GM19035 (cell line): ENCODE measurements at regions not wholly inside any gene's neighbourhood (a gene's known extent, or its start where the extent isn't known, plus 50 kb on each side); places are given as distances from the start of the nearest gene placed in this dataset.
A peak's percentile ranks its signal among the peaks of the same experiment; 100 is the strongest.
"Not testable (repeated sequence)": the region's sequence is repeated elsewhere in the genome, so short reads cannot be mapped to it uniquely, and the experiment has no call there.

Experiments used
- ATAC-seq: cut with Tn5 transposase; IDR thresholded peaks from one replicate; pipeline ENCODE4 v1.9.1; 2021; ENCODE audit not compliant: unreplicated experiment

DNA sequence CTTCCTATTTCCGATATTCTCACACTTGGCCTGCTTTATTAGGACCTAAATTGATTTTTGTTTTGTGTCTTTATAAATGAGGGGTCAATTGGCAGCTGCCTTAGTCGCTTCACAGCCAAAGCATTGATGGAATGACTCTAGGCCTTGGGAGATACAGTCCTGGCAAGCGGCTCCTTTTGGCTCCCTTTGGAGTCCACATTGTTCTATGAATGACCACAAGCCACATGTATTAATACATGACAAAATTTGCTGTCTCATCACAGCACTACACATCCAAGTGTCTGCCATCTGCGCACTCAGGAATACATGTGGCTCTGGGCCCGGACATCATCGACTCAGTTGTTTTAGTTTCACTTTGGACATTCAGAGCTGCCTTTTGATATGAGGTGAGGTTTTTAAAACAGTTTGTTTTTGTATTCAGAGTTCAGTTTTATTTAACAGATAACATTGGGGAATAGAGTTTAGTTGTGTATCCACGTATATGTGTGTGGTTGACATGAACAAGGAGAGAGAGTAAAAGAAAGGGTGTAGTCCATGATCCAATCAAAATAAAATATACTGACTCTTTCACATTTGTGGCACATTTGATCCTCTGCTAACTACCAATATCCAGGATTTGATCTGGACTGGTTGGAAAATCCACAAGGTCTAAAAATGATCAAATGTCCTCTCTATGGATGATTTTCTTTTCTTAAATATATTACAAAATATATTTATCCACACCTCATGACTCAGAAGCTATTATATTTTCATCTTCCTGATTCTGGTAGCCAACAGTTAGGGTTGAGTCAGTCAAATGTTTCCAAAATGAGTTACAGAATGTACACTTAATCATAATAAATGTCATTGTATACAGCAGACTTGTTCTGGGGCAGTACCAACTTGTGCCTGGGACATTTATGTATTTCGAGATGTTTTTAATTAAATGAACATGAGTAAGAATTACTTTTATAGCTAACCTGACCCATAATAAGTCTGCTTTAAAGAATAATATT lies 114.0 kb upstream of the MTAP start:
- ATAC-seq: no peak

DNA sequence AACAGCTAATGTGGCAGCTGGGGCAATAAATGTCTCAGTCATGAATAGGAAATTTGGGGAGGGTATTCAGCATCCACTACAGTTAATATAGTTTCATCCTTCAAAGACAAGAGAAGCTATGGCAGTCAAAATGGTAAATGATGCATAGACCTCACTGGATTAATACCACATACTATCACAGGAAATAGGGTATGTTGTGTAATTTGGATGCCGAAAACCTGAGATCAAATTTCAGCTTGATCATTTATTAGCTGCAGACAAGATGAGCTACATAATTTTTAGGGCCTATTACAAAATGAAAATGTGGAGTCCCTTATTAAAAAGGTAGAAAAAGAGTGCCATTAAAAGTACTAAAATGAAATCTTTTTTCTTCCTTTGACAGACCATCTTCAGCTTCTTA lies 112.6 kb upstream of the MTAP start:
- ATAC-seq: no peak

DNA sequence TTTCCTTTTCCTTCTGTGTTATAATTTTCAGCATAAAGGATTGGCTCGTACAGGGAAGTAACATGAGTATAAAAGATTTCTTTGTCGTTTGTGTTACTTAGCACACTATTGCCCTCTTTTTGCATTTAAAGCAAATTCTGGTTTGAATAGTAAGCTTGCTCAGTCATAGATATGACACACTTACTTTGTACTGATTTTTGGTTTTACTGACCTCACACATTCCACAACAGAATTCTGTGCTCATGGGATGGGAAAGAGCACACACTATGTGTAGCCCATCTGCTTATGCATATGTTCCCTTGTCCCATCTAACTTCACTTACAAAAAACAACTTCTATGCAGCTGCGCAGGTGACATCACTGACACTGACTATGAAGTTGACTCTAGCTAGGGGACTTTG lies 111.9 kb upstream of the MTAP start:
- ATAC-seq: no peak

DNA sequence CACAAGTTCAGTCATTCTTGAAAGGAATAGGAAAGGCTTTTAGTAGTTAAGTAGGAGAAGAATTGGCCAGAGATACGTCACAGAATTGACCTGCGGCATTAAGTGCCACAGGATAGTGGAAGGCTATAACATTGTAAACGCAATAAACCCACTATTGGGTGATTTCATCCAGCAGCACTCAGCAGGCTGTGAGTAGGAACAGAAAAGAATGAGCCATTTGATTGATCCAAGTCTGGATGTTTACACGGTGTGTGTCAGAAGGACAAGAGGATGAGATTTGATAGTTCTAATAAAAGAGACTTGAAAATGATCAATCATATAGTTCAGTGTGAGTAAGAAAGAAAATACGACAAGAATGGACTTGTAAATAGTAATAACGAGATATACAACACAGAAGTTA lies 110.0 kb upstream of the MTAP start:
- ATAC-seq: no peak

DNA sequence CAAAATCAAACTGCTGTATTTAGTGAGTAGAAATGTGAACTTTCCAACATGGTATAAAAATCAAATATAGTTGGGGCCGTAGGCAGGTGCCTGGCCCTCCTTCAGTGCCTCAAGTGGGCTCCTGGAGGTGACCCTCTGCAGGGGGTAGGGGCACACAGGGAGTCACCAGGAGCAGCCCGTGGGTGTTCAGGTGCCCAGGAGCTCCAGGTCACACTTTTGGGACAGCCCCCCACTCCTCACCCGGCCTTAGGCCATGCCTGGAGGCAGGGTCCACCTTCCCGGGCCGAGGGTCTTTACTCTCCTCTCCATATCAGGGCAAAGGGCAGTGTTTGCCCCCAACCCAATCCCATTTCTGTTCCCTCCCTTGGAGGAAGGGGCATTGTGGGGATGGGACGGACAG lies 108.0 kb upstream of the MTAP start:
- no peak for ATAC-seq

DNA sequence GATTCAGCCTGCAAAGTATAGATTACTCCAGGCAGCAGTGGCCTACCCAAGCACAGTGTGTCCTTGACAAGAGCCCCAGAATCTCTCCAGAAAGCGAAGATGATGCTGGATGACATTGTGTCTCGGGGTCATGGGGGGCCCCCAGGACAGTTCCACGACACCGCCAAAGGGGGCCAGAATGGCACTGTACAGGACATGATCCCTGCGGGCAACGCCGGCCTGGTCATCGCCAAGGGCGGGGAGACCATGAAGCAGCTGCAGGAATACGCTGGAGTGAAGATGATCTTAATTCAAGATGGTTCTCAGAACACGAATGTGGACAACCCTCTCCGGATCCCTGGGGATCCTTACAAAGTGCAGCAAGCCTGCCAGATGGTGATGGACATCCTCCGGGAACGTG lies 107.0 kb upstream of the MTAP start:
- no peak for ATAC-seq

DNA sequence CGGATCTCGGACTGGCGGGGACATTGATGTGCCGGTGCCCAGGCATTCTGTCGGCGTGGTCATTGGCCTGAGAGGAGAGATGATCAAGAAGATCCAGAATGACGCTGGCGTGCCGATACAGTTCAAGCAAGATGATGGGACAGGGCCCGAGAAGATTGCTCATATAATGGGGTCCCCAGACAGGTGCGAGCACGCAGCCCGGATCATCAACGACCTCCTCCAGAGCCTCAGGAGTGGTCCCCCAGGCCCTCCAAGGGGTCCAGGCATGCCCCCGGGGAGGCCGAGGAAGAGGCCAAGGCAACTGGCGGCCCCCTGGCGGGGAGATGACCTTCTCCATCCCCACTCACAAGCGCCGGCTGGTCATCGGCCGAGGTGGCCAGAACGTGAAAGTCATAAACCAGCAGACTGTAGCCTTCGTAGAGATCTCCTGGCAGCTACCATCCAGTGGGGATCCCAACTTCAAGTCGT lies 106.5 kb upstream of the MTAP start:
- ATAC-seq: no peak

GRCh38 chr9:21696411-21696871 lies 106.0 kb upstream of the MTAP start:
- no peak for ATAC-seq

DNA sequence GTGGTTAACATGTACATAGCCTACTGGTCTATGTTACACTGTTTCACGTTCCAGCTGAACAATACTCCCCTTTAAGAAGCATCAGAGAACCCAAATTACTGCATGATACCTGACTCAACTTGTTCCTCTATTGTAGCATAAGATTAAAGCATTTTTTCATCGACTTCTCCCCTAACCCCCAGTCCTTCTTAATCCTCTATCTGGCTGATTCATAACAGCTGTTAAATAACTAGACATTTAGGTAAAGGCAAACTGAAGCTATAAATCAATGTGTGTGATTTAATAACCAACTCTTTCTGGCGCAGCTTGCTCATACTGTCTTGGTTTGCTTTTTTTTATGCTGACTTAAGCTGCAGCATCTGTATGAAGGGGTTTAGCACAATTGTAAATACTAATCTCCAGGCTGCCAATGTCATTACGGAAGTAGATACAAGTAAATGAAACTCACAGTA lies 94.2 kb upstream of the MTAP start:
- ATAC-seq: no peak

DNA sequence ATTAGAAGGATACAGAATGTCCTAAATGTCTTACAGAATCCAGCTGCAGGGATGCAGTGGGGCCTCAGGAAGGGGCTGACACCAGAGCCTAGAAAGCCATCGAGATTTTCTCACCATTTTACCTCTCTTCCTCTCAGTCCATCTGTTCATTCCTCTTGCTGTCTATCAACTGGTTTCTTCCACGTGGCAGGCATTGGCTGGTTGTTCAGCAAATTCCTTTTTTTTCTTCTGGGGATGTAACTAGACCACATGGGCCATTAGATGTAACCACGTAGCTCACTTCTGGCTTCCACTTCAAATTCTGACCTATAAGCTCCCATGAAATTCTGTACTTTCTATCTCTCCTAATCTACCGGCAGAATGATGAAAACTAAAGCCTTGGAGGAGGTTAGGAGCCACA lies 93.6 kb upstream of the MTAP start:
- no peak for ATAC-seq

GRCh38 chr9:21709464-21710058 lies 92.9 kb upstream of the MTAP start:
- ATAC-seq: peak; percentile 78

- ATAC-seq: no peak
Measured at GRCh38 chr9:21710548-21711191, 91.8 kb upstream of the MTAP start.

- peak; percentile 60 for ATAC-seq
Measured at GRCh38 chr9:21711504-21711903, 90.9 kb upstream of the MTAP start.

- no peak for ATAC-seq
Measured at GRCh38 chr9:21715408-21715807, 87.0 kb upstream of the MTAP start.

DNA sequence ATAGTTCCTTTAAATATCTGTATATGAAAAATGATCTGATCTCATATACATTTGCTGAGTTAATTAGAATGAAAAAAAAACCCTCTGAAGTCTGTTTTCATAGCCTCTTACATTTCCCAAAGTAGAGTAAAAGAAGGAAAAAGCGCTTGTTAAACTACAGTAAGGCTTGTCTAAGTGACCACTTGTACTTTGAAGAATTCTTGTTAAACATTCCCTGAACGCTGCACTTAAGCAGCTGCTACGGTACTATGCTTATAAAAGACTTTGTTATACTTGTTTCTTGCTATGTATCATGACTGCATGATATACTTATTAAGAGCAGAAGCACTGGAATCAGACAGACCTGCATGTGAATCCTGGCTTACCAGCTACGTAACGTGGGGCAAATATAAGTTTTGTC lies 81.7 kb upstream of the MTAP start:
- ATAC-seq: no peak

DNA sequence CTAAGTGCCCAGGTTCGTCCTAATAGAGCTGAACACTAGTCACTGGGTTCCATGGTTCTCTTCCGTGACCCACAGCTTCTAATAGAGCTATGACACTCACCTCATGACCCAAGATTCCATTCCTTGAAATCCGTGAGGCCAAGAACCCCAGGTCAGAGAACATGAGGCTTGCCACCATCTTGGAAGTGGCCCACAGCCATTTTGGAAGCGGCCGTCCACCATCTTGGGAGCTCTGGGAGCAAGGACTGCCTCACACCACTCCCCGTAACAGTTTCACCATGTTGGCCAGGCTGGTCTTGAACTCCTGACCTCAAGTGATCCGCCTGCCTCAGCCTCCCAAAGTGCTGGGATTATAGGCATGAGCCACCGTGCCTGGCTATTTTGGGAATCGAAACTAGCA lies 75.0 kb upstream of the MTAP start:
- ATAC-seq: not testable (repeated sequence)

DNA sequence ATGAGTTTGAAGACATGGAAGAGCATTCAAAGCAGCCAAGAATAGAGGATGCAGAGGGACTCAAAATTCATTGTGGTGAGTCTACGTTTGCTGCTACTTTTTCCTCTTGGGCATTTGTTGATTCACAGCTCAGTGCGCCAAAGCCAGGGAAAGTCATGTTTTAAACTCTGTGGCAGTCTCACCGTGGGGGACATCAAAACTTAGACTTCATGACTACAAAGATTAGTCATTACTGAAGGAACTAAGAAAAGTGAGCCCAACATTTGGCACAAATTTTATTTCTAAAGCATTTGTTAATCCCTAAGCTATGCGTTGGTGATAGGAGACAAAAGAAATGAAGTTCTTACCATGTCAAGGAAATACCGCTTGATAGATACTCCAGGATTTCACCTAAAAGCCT lies 73.7 kb upstream of the MTAP start:
- no peak for ATAC-seq

- no peak for ATAC-seq
Measured at GRCh38 chr9:21729648-21730047, 72.8 kb upstream of the MTAP start.

DNA sequence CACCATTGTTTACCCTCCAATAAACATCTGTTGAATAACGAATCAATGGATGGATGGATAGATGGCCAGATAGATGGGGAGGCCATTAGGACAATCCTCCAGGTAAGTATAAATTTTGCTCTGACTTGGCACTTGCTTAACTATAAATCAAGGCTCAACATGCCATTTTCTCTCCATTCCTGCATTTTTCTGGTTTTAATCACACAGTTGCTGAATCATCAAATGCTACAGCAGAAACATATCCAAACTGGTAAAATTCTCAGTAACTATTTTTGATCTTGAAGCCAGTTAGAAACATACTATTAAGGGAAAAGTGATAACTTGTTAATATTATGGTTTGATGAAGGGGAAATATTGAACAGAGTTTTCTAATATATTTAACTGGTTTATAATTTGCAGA lies 71.5 kb upstream of the MTAP start:
- ATAC-seq: no peak

DNA sequence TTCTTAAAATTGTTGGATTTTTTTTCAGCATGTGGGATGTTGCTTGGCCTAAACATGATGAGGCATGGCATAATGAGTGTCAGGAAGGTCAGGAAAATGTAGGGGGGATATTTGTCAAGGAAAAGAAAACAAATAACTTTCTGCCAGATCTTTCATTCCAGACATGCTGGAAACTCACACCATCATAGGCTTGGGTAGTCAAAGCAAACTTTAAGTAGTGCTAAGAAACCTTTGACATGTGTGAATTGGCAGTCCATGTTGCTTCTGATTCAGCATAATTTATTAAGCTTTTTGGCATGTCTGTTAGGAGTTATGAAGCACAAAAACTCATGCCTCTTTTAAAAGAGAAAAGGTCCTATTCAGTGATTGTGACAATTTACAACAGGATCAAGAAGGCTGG lies 61.3 kb upstream of the MTAP start:
- no peak for ATAC-seq

DNA sequence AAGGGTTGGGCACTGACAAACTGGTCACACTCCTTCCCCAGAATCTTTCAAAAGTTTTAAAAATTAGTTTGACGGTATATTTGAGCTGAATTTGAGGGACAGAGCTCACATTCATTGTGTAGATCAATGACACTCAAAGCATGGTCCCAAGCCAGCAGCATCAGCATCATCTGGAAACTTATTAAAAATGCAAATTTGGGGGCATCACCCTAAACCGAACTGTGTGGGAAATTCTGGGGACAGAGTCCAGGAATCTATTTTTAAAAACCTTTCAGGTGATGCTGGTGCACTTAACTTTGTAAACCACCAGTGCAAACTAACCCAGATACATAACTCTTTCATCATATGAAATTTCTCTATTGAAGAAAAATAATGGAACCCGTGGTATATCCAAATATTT lies 58.1 kb upstream of the MTAP start:
- no peak for ATAC-seq

DNA sequence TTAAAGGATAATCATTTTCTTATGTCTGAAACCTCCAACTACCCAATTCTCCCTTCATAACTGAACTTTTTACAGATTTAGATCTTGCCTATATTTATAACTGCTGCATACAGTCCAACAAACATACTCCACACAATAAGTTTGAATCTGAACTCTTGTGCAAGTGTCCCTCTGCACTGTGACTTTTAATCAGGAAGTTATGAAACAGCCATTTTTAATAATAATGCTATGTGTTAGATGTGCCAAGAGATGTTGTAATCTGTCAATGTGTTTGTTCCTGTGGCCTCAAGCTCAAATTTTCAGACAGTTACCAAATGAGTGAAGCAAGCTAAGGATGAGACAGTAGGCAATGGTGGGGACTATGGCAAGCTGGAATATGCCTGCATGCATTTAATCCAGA lies 57.6 kb upstream of the MTAP start:
- ATAC-seq: no peak
